ENCODE measurements at regions not wholly inside any gene's neighbourhood (a gene's known extent, or its start where the extent isn't known, plus 50 kb on each side); places are given as distances from the start of the nearest gene placed in this dataset.

DNA sequence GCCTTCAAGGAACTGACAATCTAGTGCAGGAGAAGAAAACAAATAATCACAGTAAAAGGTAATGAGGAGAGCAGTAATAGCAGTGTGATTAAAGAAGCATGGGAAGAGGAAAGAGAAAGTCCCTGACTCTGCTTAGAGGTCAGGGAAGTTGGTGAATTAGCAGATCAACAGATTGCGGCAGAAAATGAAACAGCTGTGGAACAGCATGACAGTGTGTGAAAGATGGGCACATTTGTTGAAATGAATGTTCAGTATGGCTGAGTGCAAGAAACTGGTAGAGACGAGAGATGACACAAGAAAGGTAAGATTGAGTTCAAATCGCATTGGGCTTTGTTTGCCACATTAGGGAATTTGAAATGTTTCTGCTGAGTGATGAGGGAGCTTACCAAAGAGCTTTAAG is 63.7 kb upstream of the RASSF8 start:
- BruUV-seq (replicated peaks), result no TSS peak
- CTCF ChIA-PET (ENCODE audit: unreplicated experiment), result no interaction called here

DNA sequence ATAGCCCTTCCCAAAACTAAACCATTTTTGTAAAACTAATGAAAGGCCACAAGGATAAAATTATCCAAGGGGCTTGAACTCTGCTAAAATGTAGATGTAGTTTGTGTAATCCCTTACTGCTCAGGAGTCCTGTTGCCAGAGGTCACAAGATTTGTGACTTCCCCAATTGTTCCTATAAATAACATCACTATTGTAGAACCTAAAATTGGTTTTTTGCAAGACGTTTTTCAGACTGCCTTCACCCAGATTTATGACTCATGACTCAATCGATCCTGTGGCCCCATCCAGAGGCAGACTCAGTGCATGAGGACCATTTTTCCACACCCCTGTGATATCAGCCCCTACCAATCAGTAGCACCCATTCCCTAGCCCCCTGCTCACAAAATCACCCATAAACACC is 61.5 kb upstream of the RASSF8 start:
- BruUV-seq (replicated peaks), result no TSS peak

More for the DNA sequence above, 63.7 kb upstream of the RASSF8 start:
- no peak for DNase-seq (ENCODE audit: low spot score)
- Histone ChIP-seq H3K36me3 (ENCODE audit: insufficient read depth, low read length) (no peaks in the 10 kb centered on the region), H4K20me1 (ENCODE audit: insufficient read depth, low read length) (no peaks in the 10 kb centered on the region), H3K27ac (ENCODE audit: low read depth, low read length, poor library complexity, severe bottlenecking) (no peak overlapping the region), H3K79me2 (ENCODE audit: insufficient read depth, low read depth, low read length) (no peaks in the 10 kb centered on the region), H3K9me3 (ENCODE audit: low read length) (no peaks in the 10 kb centered on the region), H3K4me1 (ENCODE audit: insufficient read depth, low read length, poor library complexity, severe bottlenecking) (no peaks in the 10 kb centered on the region), H2AFZ (ENCODE audit: low read length) (no peak overlapping the region), H3K4me2 (ENCODE audit: low read length) (no peak overlapping the region), H3K9me2 (ENCODE audit: insufficient read depth, low read length) (no peaks in the 10 kb centered on the region), H3K4me3 (ENCODE audit: low read depth, low read length, poor library complexity, severe bottlenecking) (no peak overlapping the region)
- POLR2A ChIA-PET, result no interaction called here
- TF ChIP-seq EZH2phosphoT487 (IDR thresholded peaks at IDR 0.05; ENCODE audit: borderline replicate concordance, low read depth, low read length), result no peak
- no peak for TF ChIP-seq CTCF (conservative IDR thresholded peaks at IDR 0.05; ENCODE audit: low read length)
- intact Hi-C loops (cut with micrococcal nuclease; ENCODE audit: unreplicated experiment), result no loop called here

More for the DNA sequence above, 61.5 kb upstream of the RASSF8 start:
- Histone ChIP-seq H3K4me2 (ENCODE audit: low read length) (no peak overlapping the region), H4K20me1 (ENCODE audit: insufficient read depth, low read length) (no peaks in the 10 kb centered on the region), H3K9me2 (ENCODE audit: insufficient read depth, low read length) (no peaks in the 10 kb centered on the region), H3K4me1 (ENCODE audit: insufficient read depth, low read length, poor library complexity, severe bottlenecking) (no peaks in the 10 kb centered on the region), H3K9me3 (ENCODE audit: low read length) (no peaks in the 10 kb centered on the region), H3K27ac (ENCODE audit: low read depth, low read length, poor library complexity, severe bottlenecking) (no peak overlapping the region), H3K79me2 (ENCODE audit: insufficient read depth, low read depth, low read length) (no peaks in the 10 kb centered on the region), H2AFZ (ENCODE audit: low read length) (no peak overlapping the region), H3K36me3 (ENCODE audit: insufficient read depth, low read length) (no peaks in the 10 kb centered on the region), H3K4me3 (ENCODE audit: low read depth, low read length, poor library complexity, severe bottlenecking) (no peak overlapping the region)
- no peak for TF ChIP-seq EZH2phosphoT487 (IDR thresholded peaks at IDR 0.05; ENCODE audit: borderline replicate concordance, low read depth, low read length)
- TF ChIP-seq CTCF (conservative IDR thresholded peaks at IDR 0.05; ENCODE audit: low read length), result no peak
- DNase-seq (ENCODE audit: low spot score), result no peak
- ChIA-PET POLR2A (no interaction called here), CTCF (ENCODE audit: unreplicated experiment) (no interaction called here)
- intact Hi-C loops (cut with micrococcal nuclease; ENCODE audit: unreplicated experiment), result no loop called here
